ENCODE measurements at regions not wholly inside any gene's neighbourhood (a gene's known extent, or its start where the extent isn't known, plus 50 kb on each side); places are given as distances from the start of the nearest gene placed in this dataset.
"Not testable (repeated sequence)": the region's sequence is repeated elsewhere in the genome, so short reads cannot be mapped to it uniquely, and the experiment has no call there.

- DNase-seq (ENCODE audit: low read depth) = no peak
Measured at GRCh38 chr3:17832016-17832415, 89.6 kb upstream of the TBC1D5 start.

DNA sequence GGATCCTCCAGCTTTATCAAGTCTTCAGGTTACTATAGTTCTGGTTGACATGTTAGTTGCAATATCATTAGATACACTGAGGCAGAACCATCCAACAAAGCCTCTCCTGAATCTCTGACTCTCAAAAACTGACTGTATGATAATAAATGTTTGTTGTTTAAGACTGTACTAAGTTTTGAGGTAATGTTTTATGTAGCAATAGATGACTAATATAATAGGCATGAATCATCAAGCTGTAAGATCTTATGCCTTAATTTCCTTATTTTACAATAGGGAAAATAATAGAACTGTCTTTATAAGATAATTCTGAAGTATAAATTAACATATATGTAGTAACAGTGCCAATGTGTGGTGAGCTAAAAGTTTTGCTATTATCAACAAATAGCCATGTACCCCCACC is 88.9 kb upstream of the TBC1D5 start:
- no peak for DNase-seq (ENCODE audit: low read depth)

DNA sequence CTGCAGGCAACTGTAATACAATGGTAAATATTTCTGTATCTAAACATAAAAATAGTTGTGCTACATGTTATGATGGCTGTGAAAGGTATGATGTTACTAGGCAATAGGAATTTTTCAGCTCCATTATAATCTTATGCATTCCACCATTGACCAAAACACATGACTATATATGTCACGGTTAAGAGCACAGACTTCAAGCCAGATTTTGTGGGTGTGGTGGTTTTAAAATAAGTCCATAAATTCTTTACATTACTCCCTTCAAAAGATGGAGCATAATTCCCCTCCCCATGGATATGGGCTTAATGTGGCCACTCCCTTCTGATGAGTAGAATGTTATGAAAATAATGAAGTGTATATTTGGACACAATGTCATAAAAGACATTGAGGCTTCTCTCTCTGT is 88.4 kb upstream of the TBC1D5 start:
- no peak for DNase-seq (ENCODE audit: low read depth)

- DNase-seq (ENCODE audit: low read depth) = no peak
Measured at GRCh38 chr3:17828388-17828787, 86.0 kb upstream of the TBC1D5 start.

- DNase-seq (ENCODE audit: low read depth) = no peak
Measured at GRCh38 chr3:17825298-17825697, 82.9 kb upstream of the TBC1D5 start.

- no peak for DNase-seq (ENCODE audit: low read depth)
Measured at GRCh38 chr3:17823816-17824215, 81.4 kb upstream of the TBC1D5 start.

DNA sequence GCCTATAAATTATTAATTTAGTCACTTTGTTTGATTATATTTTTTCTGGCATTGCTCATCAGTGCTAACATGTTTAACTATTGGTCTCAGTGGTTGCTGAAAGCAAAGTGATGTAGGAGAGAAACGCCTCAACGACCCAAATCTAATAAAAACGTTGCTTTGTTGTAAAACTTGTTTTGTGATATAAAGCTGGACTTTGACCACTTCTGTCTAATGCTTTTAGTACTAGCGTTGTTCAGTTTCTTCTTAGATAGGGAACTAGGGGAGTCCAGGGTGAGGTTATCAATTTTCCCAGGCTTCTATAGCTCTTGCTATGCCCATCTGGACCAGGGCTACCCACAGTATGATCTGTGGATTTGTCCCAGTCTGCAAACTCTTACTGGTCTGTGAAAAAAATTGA is 80.6 kb upstream of the TBC1D5 start:
- DNase-seq (ENCODE audit: low read depth) = no peak

GRCh38 chr3:17820704-17821103 is 78.3 kb upstream of the TBC1D5 start:
- DNase-seq (ENCODE audit: low read depth) = no peak

GRCh38 chr3:17820275-17820674 is 77.8 kb upstream of the TBC1D5 start:
- no peak for DNase-seq (ENCODE audit: low read depth)

DNA sequence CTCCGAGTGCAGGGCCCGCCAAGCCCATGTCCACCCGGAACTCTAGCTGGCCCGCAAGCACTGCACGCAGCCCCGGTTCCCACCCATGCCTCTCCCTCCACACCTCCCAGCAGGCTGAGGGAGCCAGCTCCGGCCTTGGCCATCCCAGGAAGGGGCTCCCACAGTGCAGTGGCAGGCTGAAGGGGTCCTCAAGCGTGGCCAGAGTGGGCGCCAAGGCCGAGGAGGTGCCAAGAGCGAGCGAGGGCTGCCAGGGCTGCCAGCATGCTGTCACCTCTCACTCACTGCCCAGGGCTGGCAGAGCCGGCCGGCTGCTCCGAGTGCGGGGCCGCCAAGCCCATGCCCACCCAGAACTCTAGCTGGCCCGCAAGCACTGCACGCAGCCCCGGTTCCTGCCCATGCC is 75.5 kb upstream of the TBC1D5 start:
- not testable (repeated sequence) for DNase-seq (ENCODE audit: low read depth)

DNA sequence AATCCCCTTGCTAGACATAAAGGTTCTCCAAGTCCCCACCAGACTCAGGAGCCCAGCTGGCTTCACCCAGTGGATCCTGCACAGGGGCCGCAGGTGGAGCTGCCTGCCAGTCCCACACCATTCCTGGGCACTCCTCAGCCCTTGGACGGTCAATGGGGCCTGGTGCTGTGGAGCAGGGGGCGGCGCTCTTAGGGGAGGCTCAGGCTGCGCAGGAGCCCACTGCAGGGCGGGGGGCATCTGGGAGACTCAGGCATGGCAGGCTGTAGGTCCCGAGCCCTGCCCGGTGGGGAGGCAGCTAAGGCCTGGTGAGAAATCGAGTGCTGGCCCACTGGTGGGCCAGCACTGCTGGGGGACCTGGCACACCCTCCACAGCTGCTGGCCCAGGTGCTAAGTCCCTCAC is 75.1 kb upstream of the TBC1D5 start:
- DNase-seq (ENCODE audit: low read depth) = no peak

GRCh38 chr3:17816839-17817238 is 74.4 kb upstream of the TBC1D5 start:
- not testable (repeated sequence) for DNase-seq (ENCODE audit: low read depth)

DNA sequence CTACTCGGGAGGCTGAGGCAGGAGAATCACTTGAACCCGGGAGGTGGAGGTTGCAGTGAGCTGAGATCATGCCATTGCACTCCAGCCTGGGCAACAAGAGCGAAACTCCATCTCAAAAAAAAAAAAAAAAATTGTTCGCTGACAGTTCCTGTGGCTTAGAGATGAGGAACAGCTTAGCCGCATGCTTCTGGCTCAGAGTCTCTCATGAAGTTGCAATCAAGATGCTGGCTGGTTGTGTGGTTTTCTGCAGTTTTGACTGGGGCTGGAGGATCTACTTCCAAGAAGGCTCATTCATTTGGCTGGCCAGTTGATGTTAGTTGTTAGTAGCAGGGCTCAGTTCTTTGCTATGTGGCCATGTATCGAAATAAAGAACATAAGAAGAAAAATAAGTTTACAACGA is 69.9 kb upstream of the TBC1D5 start:
- DNase-seq (ENCODE audit: low read depth) = not testable (repeated sequence)

- no peak for DNase-seq (ENCODE audit: low read depth)
Measured at GRCh38 chr3:17811646-17812045, 69.2 kb upstream of the TBC1D5 start.

GRCh38 chr3:17810759-17811158 is 68.3 kb upstream of the TBC1D5 start:
- DNase-seq (ENCODE audit: low read depth) = no peak

GRCh38 chr3:17808994-17809393 is 66.6 kb upstream of the TBC1D5 start:
- DNase-seq (ENCODE audit: low read depth) = no peak

DNA sequence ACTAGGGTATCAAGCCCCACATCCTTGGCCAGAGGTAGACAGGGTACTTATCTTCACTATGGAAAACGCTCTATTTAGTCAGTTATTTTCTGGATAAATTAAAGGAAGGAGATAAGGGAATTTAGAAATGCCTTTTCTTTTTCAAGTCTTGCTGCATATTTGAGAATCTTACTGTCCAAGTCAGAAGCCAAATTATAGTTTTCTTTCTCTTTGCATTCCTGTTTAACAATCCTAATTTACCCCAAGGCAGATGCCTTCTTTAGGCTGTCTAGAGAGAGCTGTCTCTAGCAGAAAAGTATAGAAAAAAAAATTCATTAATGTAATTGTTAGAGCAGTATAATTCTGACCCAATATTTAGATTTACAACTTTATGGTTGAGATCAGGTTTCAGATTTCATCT is 64.4 kb upstream of the TBC1D5 start:
- no peak for DNase-seq (ENCODE audit: low read depth)

- no peak for DNase-seq (ENCODE audit: low read depth)
Measured at GRCh38 chr3:17806201-17806600, 63.8 kb upstream of the TBC1D5 start.

- no peak for DNase-seq (ENCODE audit: low read depth)
Measured at GRCh38 chr3:17805461-17805940, 63.1 kb upstream of the TBC1D5 start.

- no peak for DNase-seq (ENCODE audit: low read depth)
Measured at GRCh38 chr3:17802950-17803349, 60.5 kb upstream of the TBC1D5 start.

- no peak for DNase-seq (ENCODE audit: low read depth)
Measured at GRCh38 chr3:17801131-17801530, 58.7 kb upstream of the TBC1D5 start.

DNA sequence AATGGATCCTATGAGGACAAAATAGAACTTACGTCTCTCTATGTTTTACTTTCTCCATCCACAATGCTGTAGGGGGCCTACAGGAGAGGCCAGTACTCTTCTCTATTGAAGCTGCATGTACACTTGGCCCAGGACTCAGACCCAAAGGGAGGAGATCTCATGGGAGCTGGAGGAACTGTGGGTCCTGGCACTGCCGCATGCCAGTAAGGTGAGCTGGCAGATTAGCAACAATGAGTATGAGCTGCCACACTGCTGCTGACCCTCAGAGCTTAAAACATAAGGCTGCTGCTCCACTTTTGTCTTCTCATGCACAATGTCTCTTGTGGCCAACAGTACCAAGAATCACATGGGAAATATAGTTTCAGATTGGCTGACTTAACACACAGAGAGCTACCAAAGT is 57.8 kb upstream of the TBC1D5 start:
- DNase-seq (ENCODE audit: low read depth) = no peak

DNA sequence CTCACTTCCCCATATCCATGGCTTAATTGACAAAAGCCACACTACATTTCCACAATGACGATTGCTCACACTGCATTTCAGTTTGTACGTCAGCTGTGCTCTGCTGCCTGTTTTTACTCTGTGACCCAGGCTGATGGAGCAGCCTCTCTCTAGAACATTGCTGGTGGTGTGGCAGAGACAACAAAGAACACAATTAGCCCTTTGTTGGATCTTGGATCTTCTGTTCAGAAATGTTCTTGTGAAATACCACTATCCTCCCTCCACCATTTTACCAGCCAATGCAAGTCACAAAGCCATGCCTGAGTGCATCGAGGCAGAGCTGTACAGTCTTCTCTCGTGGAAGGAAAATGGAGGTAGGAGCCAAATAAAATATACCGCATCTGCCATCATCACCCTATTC is 56.9 kb upstream of the TBC1D5 start:
- DNase-seq (ENCODE audit: low read depth) = no peak

DNA sequence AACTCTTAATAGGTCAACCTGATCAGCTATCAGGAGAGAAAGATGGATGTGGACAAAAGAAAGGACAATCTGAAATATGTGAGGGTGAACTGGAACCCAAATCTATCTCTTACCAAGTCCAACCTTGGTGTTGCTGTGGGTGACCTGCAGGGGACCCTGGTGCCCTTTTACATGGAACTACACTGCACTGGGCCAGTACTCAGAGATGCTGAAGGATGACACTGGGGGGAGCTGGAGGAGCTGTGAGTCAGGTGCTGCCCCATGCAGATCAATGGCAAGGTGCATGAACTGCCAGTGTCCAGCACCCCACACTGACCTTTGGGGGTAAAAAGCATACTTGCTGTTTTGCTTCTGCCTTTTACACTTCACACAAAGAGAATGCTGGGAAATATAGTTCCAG is 55.6 kb upstream of the TBC1D5 start:
- no peak for DNase-seq (ENCODE audit: low read depth)

DNA sequence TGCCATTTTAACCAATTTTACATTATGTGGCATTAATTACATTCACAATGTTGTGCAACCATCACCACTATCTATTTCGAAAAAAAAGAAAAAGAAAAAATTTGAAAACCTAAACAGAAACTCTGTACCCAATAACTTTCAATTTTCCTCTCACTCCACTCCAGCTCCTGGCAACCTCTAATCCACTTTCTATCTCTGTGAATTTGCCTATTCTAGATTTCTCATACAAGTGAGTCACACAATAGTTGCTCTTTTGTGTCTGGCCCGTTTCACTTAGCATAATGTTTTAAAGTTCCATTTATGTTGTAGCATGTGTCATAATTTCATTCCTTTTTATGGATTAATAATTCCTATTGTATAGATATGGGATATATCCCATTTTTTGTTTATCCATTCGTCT is 53.3 kb upstream of the TBC1D5 start:
- DNase-seq (ENCODE audit: low read depth) = no peak

All from activated gamma-delta T cell treated with anti-CD3 and anti-CD28 coated beads, Interleukin-2, amount 50 U/mL, for 16 hours (primary cell).